Tibial artery (tissue), 4 donors: ENCODE measurements at regions not wholly inside any gene's neighbourhood (a gene's known extent, or its start where the extent isn't known, plus 50 kb on each side); places are given as distances from the start of the nearest gene placed in this dataset.
"Not testable (repeated sequence)": the region's sequence is repeated elsewhere in the genome, so short reads cannot be mapped to it uniquely, and the experiment has no call there.

Source experiments
- DNase-seq, 2 donors: peaks; one replicate each; pipeline ENCODE4 v3.0.0-alpha.2; 2019
- H3K27ac ChIP-seq, 2 donors: fragments of 200-600 bp; sonication (generic) in 1 of 2; 1 replicate in 1 of 2; 2 replicates in 1 of 2; pipeline ENCODE4 v1.5.1; 2018 to 2019; ENCODE audit warnings: mild to moderate bottlenecking in 1 of 2
- H3K27me3 ChIP-seq, 2 donors: fragments of 200-600 bp; sonication (generic) in 1 of 2; one replicate each; pipeline versions ENCODE4 v1.5.1 to v1.6.0; 2016 to 2019
- H3K36me3 ChIP-seq, 3 donors: fragments of 200-600 bp; sonication (generic) in 2 of 3; one replicate each; pipeline ENCODE4 v1.5.1; 2016 to 2019; ENCODE audit warnings: mild to moderate bottlenecking in 2 of 3
- H3K4me1 ChIP-seq, 4 donors: fragments of 200-600 bp; sonication (generic) in 2 of 4; 1 replicate in 3 of 4; 2 replicates in 1 of 4; pipeline ENCODE4 v1.5.1; 2016 to 2019
- H3K4me3 ChIP-seq, 2 donors: fragments of 200-600 bp; sonication (generic) in 1 of 2; 1 replicate in 1 of 2; 2 replicates in 1 of 2; pipeline ENCODE4 v1.5.1; 2018 to 2019; ENCODE audit warnings: mild to moderate bottlenecking in 2 of 2
- H3K9me3 ChIP-seq, 3 donors: fragments of 200-600 bp; sonication (generic) in 1 of 3; one replicate each; pipeline ENCODE4 v1.5.1; 2016 to 2019
- intact Hi-C: fragments of 100-400 bp; cut with DNase I; formaldehyde crosslinking; loops from one replicate; pipeline ENCODE4 v1.15.0; 2023; ENCODE audit warnings: low total_unique reads
- TF ChIP-seq, protein P1 (sequence below), 2 experiments: fragments of 200-600 bp in 1 of 2; fragments of 450-650 bp in 1 of 2; IDR thresholded peaks; one replicate each; pipeline ENCODE4 v1.5.1; 2017 to 2019; ENCODE audit warnings: antibody characterized with exemption in 2 of 2, mild to moderate bottlenecking in 1 of 2, moderate library complexity in 1 of 2

DNA sequence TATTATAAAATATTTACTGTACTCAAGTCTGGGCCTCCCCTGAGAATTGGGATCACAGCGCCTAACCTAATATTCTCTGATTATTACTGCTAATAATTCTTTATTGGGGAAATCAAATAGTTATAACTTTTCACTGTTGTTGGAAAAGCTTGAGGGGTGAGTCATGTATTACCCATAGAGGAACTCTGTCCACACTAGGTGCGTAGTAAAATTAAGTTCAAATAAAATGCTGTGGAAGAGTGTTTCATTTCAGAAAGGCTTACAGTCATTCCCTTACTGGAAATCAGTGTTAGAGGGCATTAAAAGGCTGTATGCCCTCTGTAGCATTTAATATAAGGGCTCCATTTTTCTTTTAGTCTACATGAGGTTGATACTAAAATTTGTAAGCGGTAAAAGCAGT lies 135.0 kb upstream of the NFIA start:
- H3K9me3 ChIP-seq = no peaks in the 10 kb centered on the region
- no peaks in the 10 kb centered on the region for H3K36me3 ChIP-seq
- peaks cover 0 to 4% of the 10 kb centered on the region in 2 donors for H3K27me3 ChIP-seq
- DNase-seq = no peak
- intact Hi-C loops = no loop called here
- no peak overlapping the region for H3K27ac ChIP-seq
- H3K4me3 ChIP-seq = no peak overlapping the region
- no peaks in the 10 kb centered on the region for H3K4me1 ChIP-seq
- TF ChIP-seq, protein P1, sequence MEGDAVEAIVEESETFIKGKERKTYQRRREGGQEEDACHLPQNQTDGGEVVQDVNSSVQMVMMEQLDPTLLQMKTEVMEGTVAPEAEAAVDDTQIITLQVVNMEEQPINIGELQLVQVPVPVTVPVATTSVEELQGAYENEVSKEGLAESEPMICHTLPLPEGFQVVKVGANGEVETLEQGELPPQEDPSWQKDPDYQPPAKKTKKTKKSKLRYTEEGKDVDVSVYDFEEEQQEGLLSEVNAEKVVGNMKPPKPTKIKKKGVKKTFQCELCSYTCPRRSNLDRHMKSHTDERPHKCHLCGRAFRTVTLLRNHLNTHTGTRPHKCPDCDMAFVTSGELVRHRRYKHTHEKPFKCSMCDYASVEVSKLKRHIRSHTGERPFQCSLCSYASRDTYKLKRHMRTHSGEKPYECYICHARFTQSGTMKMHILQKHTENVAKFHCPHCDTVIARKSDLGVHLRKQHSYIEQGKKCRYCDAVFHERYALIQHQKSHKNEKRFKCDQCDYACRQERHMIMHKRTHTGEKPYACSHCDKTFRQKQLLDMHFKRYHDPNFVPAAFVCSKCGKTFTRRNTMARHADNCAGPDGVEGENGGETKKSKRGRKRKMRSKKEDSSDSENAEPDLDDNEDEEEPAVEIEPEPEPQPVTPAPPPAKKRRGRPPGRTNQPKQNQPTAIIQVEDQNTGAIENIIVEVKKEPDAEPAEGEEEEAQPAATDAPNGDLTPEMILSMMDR (IDR thresholded peaks at IDR 0.05) = no peak

DNA sequence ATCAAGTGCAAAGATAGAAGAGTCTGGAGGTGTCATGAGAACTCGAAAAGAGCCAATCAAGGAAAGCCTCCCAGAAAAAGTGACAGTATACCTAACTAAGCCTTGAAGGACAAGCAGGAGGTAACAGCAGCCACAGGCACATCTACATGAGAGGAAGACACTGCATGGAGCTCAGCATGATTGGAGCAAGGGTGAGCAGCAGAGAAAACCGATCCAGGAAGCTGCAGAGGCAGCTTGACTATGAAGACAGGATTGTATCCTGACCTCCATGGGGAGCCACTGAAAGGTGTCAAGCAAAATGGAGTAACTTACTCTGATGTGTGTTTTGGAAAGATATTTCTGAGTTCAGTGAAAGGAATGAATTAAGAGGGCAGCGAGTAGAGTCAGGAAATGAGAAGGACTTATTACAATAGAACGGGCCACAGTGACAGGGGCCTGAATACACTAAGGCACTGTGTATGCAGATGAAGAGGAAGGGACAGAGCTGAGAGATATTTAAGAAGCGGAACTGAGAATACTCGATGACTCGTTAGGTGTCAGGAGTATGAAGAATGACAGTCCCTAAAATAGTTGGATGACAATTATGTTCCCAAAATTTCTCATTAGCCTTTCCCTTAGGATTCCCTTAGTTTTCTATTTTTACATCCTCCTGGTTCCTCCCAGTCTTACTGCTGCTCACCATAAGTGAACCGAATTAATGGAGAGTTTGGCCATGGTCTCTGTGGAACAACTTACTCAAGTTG lies 139.3 kb upstream of the NFIA start:
- intact Hi-C loops = no loop called here
- no peak for DNase-seq
- Histone ChIP-seq H3K4me1 (no peaks in the 10 kb centered on the region), H3K36me3 (no peaks in the 10 kb centered on the region), H3K27ac (no peak overlapping the region), H3K27me3 (peaks cover 0 to 4% of the 10 kb centered on the region in 2 donors), H3K9me3 (no peaks in the 10 kb centered on the region), H3K4me3 (no peak overlapping the region)
- TF ChIP-seq, protein P1 (IDR thresholded peaks at IDR 0.05) = no peak

DNA sequence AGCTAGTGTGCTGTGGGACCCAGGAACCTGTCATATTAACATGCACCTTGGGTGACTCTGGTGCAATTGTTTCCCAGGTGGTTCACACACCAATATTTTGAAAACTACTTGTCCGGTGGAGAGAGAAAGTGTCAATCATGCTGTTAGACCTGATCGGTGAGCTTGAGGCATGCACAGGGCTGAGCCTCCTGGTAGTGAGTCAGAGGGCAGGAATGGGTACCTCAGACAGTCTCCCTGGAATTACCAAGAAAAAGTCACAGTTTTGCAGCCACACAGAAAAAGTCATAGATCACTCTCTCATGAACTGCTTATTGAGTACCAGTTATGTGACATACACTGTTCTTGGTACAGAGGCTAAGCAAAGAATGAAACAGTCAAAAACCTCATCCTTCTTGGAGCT lies 140.1 kb upstream of the NFIA start:
- Histone ChIP-seq H3K27ac (no peak overlapping the region), H3K4me1 (no peaks in the 10 kb centered on the region), H3K27me3 (peaks cover 0 to 4% of the 10 kb centered on the region in 2 donors), H3K9me3 (no peaks in the 10 kb centered on the region), H3K4me3 (no peak overlapping the region), H3K36me3 (no peaks in the 10 kb centered on the region)
- intact Hi-C loops = no loop called here
- TF ChIP-seq, protein P1 (IDR thresholded peaks at IDR 0.05) = no peak
- no peak for DNase-seq

DNA sequence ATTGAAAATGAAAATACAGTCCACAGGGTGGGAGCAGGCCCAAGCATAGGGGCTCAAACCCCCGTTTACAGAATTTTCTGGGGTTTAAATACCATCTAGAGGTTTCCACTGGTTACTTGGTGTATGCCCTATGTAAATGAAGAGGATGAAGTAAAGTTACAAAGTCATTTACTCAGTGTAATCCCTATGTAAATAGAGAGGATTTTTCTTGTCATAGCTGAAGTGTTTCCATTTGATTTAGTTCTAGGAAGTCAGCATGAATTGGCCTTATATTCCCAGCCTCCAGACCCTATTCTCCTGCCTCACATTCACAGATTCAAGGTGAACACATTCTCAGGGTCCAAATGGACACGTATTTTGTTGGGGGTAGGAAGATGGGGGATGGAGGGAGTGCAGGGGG lies 141.7 kb upstream of the NFIA start:
- H3K9me3 ChIP-seq, intact Hi-C loops, H3K4me3 ChIP-seq, H3K27ac ChIP-seq, DNase-seq, H3K36me3 ChIP-seq, H3K27me3 ChIP-seq, H3K4me1 ChIP-seq: not testable (repeated sequence)

DNA sequence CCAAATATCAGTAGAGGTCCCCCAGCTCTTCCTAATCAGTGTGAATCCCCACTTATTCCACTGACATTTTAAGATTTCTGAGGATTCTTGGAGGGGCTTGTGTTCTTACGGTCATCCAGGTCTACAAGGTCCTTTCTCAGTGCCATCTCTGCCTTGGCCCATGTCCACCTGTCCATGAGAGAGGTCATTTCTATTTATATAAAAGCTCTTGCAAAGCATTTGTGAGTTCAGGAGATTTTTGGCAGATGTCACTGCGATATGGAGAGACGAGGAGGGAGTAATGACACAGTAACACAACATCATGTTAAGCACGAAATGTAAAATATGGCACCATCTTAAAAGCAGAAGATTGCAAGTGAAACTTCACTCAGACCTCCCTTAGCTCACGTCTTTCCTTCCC lies 144.6 kb upstream of the NFIA start:
- intact Hi-C loops = no loop called here
- no peak overlapping the region for H3K4me3 ChIP-seq
- H3K9me3 ChIP-seq = no peaks in the 10 kb centered on the region
- TF ChIP-seq, protein P1 (IDR thresholded peaks at IDR 0.05) = no peak
- H3K4me1 ChIP-seq = peaks cover 0 to 6% (median 0%) of the 10 kb centered on the region in 4 donors
- no peak overlapping the region for H3K27ac ChIP-seq
- no peak for DNase-seq
- no peaks in the 10 kb centered on the region for H3K27me3 ChIP-seq
- H3K36me3 ChIP-seq = no peaks in the 10 kb centered on the region

DNA sequence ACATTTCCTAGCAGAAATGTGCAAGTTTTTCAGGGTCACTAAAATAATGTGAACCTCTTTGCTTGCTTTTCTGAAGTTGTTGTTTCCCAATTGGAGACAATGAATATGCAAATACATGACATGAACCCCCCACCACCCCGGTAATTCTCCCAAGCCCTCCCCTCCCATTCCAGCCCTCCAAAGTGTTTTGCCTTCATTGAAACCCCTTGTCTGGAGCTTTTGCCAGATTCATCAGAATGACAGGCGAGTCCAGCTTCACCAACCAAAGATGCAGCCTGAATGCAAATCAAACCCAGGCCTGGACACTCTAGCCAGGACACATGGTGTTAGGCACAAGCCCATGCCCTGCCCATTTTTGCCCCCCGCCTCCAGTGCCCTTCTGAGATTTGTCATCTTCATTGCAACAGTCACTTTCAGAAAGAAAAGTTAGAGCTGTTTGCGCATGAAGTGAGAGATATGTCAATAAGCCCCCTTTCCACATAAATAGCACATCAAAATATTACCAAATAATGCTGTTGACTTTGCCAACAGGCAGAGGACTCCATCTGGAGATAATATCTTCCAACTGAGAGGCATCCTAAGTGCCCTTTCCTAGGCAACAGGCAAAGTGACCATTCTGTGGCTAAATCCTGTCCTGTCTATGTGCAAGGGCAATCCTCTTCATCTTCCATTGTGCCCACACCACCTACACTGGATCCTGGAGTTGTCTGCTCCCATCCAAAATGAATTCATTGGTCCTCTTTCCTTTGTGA lies 145.6 kb upstream of the NFIA start:
- intact Hi-C loops = no loop called here
- H3K9me3 ChIP-seq = no peaks in the 10 kb centered on the region
- no peak overlapping the region for H3K27ac ChIP-seq
- H3K4me3 ChIP-seq = no peak overlapping the region
- H3K4me1 ChIP-seq = peaks cover 0 to 6% (median 0%) of the 10 kb centered on the region in 4 donors
- DNase-seq = no peak
- TF ChIP-seq, protein P1 (IDR thresholded peaks at IDR 0.05) = no peak
- no peaks in the 10 kb centered on the region for H3K27me3 ChIP-seq
- H3K36me3 ChIP-seq = no peaks in the 10 kb centered on the region
